H9 (cell line): ENCODE measurements at regions not wholly inside any gene's neighbourhood (a gene's known extent, or its start where the extent isn't known, plus 50 kb on each side); places are given as distances from the start of the nearest gene placed in this dataset.

Experiments used
- DNase-seq: peaks from one replicate; pipeline ENCODE4 v3.0.0-alpha.2; 2017
- H2AFZ ChIP-seq: one replicate; pipeline ENCODE4 v1.6.1; 2013; ENCODE audit warnings: mild to moderate bottlenecking, low read length, control low read depth, moderate library complexity
- H2AK5ac ChIP-seq: 2 replicates; pipeline ENCODE4 v1.6.1; 2013; ENCODE audit warnings: low read length, control low read depth, mixed read lengths; ENCODE audit not compliant: insufficient read length
- H2BK120ac ChIP-seq: one replicate; pipeline ENCODE4 v1.6.1; 2013; ENCODE audit warnings: low read depth, mild to moderate bottlenecking, low read length, control low read depth, inconsistent platforms; ENCODE audit not compliant: poor library complexity, severe bottlenecking
- H2BK12ac ChIP-seq: 2 replicates; pipeline ENCODE4 v1.6.1; 2013; ENCODE audit warnings: low read length, control low read depth, mixed read lengths, low read depth; ENCODE audit not compliant: insufficient read length
- H2BK15ac ChIP-seq: 2 replicates; pipeline ENCODE4 v1.6.1; 2013; ENCODE audit warnings: low read depth, low read length, control low read depth
- H2BK20ac ChIP-seq: one replicate; pipeline ENCODE4 v1.6.1; 2013; ENCODE audit warnings: low read depth, mild to moderate bottlenecking, low read length, control low read depth, inconsistent platforms; ENCODE audit not compliant: poor library complexity, severe bottlenecking
- H2BK5ac ChIP-seq: 2 replicates; pipeline ENCODE4 v1.6.1; 2013; ENCODE audit warnings: low read length, control low read depth, mixed read lengths; ENCODE audit not compliant: insufficient read length
- H3K14ac ChIP-seq: 2 replicates; pipeline ENCODE4 v1.6.1; 2013; ENCODE audit warnings: low read length, control low read depth; ENCODE audit not compliant: insufficient read depth
- H3K18ac ChIP-seq: 2 replicates; pipeline ENCODE4 v1.6.1; 2013; ENCODE audit warnings: low read depth, mild to moderate bottlenecking, mixed read lengths, low read length, control low read depth; ENCODE audit not compliant: insufficient read length
- H3K23ac ChIP-seq: 2 replicates; pipeline ENCODE4 v1.6.1; 2013; ENCODE audit warnings: low read length, control low read depth, mixed read lengths, low read depth; ENCODE audit not compliant: insufficient read length
- H3K23me2 ChIP-seq: 2 replicates; pipeline ENCODE4 v1.6.1; 2013; ENCODE audit warnings: low read depth, mild to moderate bottlenecking, mixed read lengths, low read length, control low read depth; ENCODE audit not compliant: insufficient read length, poor library complexity, severe bottlenecking
- H3K27ac ChIP-seq: 2 replicates; pipeline ENCODE4 v1.5.1; 2013; ENCODE audit warnings: low read length, control low read depth, mixed read lengths, low read depth; ENCODE audit not compliant: insufficient read length
- H3K27me3 ChIP-seq: 2 replicates; pipeline ENCODE4 v1.6.1; 2013; ENCODE audit warnings: low read length, control low read depth, inconsistent platforms; ENCODE audit not compliant: insufficient read depth
- H3K4ac ChIP-seq: 2 replicates; pipeline ENCODE4 v1.6.1; 2013; ENCODE audit warnings: low read depth, mild to moderate bottlenecking, control low read depth, inconsistent platforms, low read length, moderate library complexity
- H3K4me1 ChIP-seq: 2 replicates; pipeline ENCODE4 v1.6.1; 2013; ENCODE audit warnings: low read length, control low read depth, inconsistent platforms; ENCODE audit not compliant: insufficient read depth
- H3K4me2 ChIP-seq: 2 replicates; pipeline ENCODE4 v1.6.1; 2013; ENCODE audit warnings: low read length, control low read depth, mixed read lengths; ENCODE audit not compliant: insufficient read length, insufficient read depth
- H3K56ac ChIP-seq: 2 replicates; pipeline ENCODE4 v1.6.1; 2013; ENCODE audit warnings: low read depth, mild to moderate bottlenecking, mixed read lengths, low read length, control low read depth; ENCODE audit not compliant: insufficient read length
- H3K79me1 ChIP-seq: 2 replicates; pipeline ENCODE4 v1.6.1; 2013; ENCODE audit warnings: low read depth, mild to moderate bottlenecking, moderate library complexity, low read length, control low read depth, inconsistent platforms; ENCODE audit not compliant: insufficient read depth, poor library complexity, severe bottlenecking
- H3K79me2 ChIP-seq: 2 replicates; pipeline ENCODE4 v1.6.1; 2013; ENCODE audit warnings: low read length, control low read depth, inconsistent platforms; ENCODE audit not compliant: insufficient read depth
- H3K9ac ChIP-seq: 2 replicates; pipeline ENCODE4 v1.6.1; 2013; ENCODE audit warnings: low read length, control low read depth, mixed read lengths; ENCODE audit not compliant: insufficient read length; ENCODE audit errors: extremely low read depth
- H3K9me3 ChIP-seq: one replicate; pipeline ENCODE4 v1.6.1; 2013; ENCODE audit warnings: low read depth, low read length, inconsistent platforms; ENCODE audit not compliant: control insufficient read depth
- H3T11ph ChIP-seq: one replicate; pipeline ENCODE4 v1.6.1; 2013; ENCODE audit warnings: mild to moderate bottlenecking, low read length, control low read depth, inconsistent platforms
- H4K20me1 ChIP-seq: one replicate; pipeline ENCODE4 v1.6.1; 2013; ENCODE audit not compliant: control insufficient read depth, insufficient read length, insufficient read depth
- H4K5ac ChIP-seq: 2 replicates; pipeline ENCODE4 v1.6.1; 2013; ENCODE audit warnings: low read depth, mild to moderate bottlenecking, mixed read lengths, low read length, control low read depth; ENCODE audit not compliant: insufficient read length
- H4K8ac ChIP-seq: replicated peaks from 2 replicates; pipeline ENCODE4 v1.6.1; 2013; ENCODE audit warnings: low read length, control low read depth, mixed read lengths, low read depth; ENCODE audit not compliant: insufficient read length
- H4K91ac ChIP-seq: 2 replicates; pipeline ENCODE4 v1.6.1; 2013; ENCODE audit warnings: low read depth, mild to moderate bottlenecking, moderate library complexity, mixed read lengths, low read length, control low read depth; ENCODE audit not compliant: insufficient read length
- H3K27ac Mint-ChIP-seq, 3 experiments: 2 replicates in 2 of 3; 3 replicates in 1 of 3; pipeline ENCODE4 v1.8.0; 2020 to 2021; ENCODE audit warnings: mixed read lengths in 3 of 3, mild to moderate bottlenecking in 1 of 3, moderate library complexity in 1 of 3
- H3K27me3 Mint-ChIP-seq: 2 replicates; pipeline ENCODE4 v1.8.0; 2021; ENCODE audit warnings: low read depth, mild to moderate bottlenecking, moderate library complexity, mixed read lengths
- H3K36me3 Mint-ChIP-seq, 3 experiments: 2 replicates in 2 of 3; 3 replicates in 1 of 3; pipeline ENCODE4 v1.8.0; 2020 to 2021; ENCODE audit warnings: low read depth in 3 of 3, mixed read lengths in 3 of 3; ENCODE audit not compliant: insufficient read depth in 1 of 3
- H3K4me1 Mint-ChIP-seq, 2 experiments: 2 replicates each; pipeline ENCODE4 v1.8.0; 2020; ENCODE audit warnings: mixed read lengths in 2 of 2
- H3K4me3 Mint-ChIP-seq, 2 experiments: 2 replicates in 1 of 2; 3 replicates in 1 of 2; pipeline ENCODE4 v1.8.0; 2020 to 2021; ENCODE audit warnings: mild to moderate bottlenecking in 2 of 2, mixed read lengths in 2 of 2, moderate library complexity in 1 of 2
- H3K9me3 Mint-ChIP-seq, 2 experiments: 2 replicates in 1 of 2; 3 replicates in 1 of 2; pipeline ENCODE4 v1.8.0; 2020; ENCODE audit warnings: mild to moderate bottlenecking in 2 of 2, mixed read lengths in 2 of 2, moderate library complexity in 1 of 2
- CTCF ChIP-seq: fragments of 200-600 bp; sonication (generic); conservative IDR thresholded peaks from 3 replicates; pipeline ENCODE4 v1.8.0; 2021; ENCODE audit warnings: antibody characterized with exemption, mild to moderate bottlenecking
- WGBS: extraction: QIAGEN DNeasy Blood & Tissue Kit; methylation state at CpG from one replicate; pipeline ENCODE4 v1.1.7; 2013; ENCODE audit warnings: missing lambda C conversion rate, low lambda C conversion rate, mixed read lengths; ENCODE audit not compliant: insufficient read length; ENCODE audit errors: extremely low coverage; 5-methylcytosine and 5-hydroxymethylcytosine counted together

DNA sequence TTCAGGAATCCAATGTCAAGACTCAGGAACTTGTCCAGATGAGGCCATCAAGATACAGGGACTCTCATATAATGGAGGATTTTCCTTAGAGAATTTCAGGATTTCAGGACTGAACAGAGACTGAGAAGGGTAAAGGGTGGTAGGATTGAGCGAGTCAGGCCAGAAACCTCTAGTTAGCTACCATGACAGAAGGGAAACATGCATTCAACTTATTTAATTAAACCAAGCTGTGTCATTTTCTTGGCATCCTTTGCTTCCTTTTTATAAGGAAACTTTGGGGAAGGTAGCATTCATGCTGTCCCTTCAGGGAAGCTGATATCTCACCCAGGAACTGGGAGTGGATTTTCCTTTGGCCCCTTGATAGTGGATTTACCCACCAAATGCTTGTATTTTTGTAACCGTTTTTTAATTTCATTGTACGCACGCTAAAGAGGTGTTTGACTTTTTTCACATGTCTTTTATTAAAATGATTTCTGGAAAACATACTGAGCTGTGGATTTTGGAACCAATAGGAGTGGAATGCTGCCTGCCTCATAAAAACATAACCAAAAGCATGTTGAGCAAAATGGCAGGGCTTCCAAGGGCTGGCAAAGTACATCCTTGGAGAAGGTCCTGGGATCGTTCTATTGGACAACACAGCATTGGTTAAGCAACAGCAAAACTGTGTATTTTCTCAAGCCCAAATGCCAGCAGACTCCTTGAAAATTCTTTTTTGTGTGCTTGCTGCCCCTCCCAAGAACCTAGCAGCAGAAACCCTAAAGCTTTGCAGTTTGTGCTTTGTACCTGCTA is 104.5 kb downstream of the CXCL12 start:
- no peak overlapping the region for H2BK12ac ChIP-seq
- Mint-ChIP-seq H3K36me3 (peaks cover 0 to 5% (median 0%) of the 10 kb centered on the region in 3 experiments; a peak in 2 of 7 replicates), H3K4me1 (peaks cover 5 to 14% of the 10 kb centered on the region in 2 experiments), H3K27me3 (peaks cover 5% of the 10 kb centered on the region; the same call in 1 of the 2 replicates), H3K4me3 (no peak overlapping the region), H3K9me3 (peaks cover 6 to 11% of the 10 kb centered on the region in 2 experiments; a peak in 4 of 5 replicates), H3K27ac (no peak overlapping the region)
- no peaks in the 10 kb centered on the region for H3K79me1 ChIP-seq
- H3K4ac ChIP-seq: no peak overlapping the region
- no peak overlapping the region for H3T11ph ChIP-seq
- no peaks in the 10 kb centered on the region for H4K20me1 ChIP-seq
- no peak overlapping the region for H3K27ac ChIP-seq
- H4K91ac ChIP-seq: no peak overlapping the region
- no peak overlapping the region for H2BK15ac ChIP-seq
- no peak overlapping the region for H2BK120ac ChIP-seq
- no peak overlapping the region for H2BK5ac ChIP-seq
- H3K56ac ChIP-seq: no peak overlapping the region
- H3K9me3 ChIP-seq: no peaks in the 10 kb centered on the region
- WGBS: no CpG with 5 or more reads among the region's 5 CpGs
- H2BK20ac ChIP-seq: no peak overlapping the region
- no peak overlapping the region for H4K8ac ChIP-seq
- no peak for TF ChIP-seq CTCF
- no peak overlapping the region for H3K23ac ChIP-seq
- H4K5ac ChIP-seq: no peak overlapping the region
- H3K23me2 ChIP-seq: no peaks in the 10 kb centered on the region
- DNase-seq: no peak
- no peaks in the 10 kb centered on the region for H3K79me2 ChIP-seq
- H2AK5ac ChIP-seq: no peak overlapping the region
- H3K18ac ChIP-seq: no peak overlapping the region
- no peak overlapping the region for H3K4me2 ChIP-seq
- H3K27me3 ChIP-seq: no peaks in the 10 kb centered on the region; the same call in 1 of the 2 replicates
- no peak overlapping the region for H3K14ac ChIP-seq
- H3K9ac ChIP-seq: no peak overlapping the region
- H3K4me1 ChIP-seq: no peaks in the 10 kb centered on the region
- no peak overlapping the region for H2AFZ ChIP-seq
